ENCODE measurements at regions not wholly inside any gene's neighbourhood (a gene's known extent, or its start where the extent isn't known, plus 50 kb on each side); places are given as distances from the start of the nearest gene placed in this dataset.

DNA sequence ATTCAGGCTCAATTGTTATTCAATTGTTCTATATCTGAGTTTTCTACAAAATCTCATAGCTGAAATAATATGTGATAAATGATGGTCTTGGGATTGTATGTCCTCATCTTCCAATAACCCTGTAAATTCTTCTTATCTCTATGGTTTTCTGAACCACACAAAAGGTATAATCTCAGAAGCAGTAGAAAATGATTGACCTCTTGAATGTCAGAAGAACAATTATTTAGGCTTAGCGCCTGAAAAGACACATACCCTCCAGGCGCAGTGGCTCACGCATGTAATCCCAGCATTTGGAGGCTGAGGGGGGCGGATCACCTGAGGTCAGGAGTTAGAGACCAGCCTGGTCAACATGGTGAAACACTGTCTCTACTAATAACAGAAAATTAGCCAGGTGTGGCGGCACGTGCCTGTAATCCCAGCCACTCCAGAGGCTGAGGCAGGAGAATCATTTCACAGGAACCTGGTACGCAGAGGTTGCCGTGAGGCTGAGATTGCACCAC lies 288.0 kb upstream of the TBC1D5 start:
- Histone ChIP-seq H3K9ac (ENCODE audit: low read depth, low read length) (no peak overlapping the region), H3K9me3 (ENCODE audit: control insufficient read depth, insufficient read depth, low read length) (no peaks in the 10 kb centered on the region), H3K36me3 (ENCODE audit: insufficient read depth, low read length) (no peaks in the 10 kb centered on the region), H3K4me1 (ENCODE audit: insufficient read depth, low read length) (no peaks in the 10 kb centered on the region)

DNA sequence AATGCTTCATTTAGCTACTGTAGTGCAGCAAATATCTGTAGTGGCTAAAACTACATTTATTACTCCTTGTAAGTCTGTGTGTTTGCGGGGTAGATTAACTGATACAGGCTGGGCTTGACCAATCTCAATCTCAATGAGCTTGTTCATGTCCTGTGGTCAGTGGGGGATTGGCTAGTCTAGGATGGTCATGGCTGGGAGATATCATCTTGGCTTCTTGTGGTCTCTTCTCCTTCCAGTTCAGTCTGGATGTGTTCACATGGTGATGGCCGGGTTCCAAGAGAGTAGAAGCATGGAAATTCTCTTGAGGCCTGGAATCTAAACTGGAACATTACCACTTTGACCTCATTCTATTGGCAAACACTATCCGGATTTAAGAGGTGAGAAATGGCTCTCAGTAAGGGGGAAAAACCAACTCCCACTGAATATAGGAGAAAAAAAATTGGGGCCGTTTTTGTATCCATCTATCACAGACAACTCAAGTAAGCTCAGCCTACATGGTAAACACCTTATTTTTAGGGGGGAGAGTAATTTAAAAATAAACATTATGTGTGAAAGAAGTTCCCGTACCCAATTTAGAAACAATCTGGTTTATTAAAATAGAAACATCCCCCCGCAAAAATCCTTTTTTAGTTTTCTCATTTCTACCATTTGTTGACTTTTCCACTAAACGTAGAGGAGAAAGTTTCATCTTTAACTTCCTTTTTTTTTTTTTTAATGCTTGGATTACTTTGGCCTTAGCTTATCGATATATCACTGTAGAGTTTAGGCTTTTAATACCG lies 284.9 kb upstream of the TBC1D5 start:
- no peaks in the 10 kb centered on the region for H3K36me3 ChIP-seq (ENCODE audit: insufficient read depth, low read length)
- no peaks in the 10 kb centered on the region for H3K9me3 ChIP-seq (ENCODE audit: control insufficient read depth, insufficient read depth, low read length)
- no peaks in the 10 kb centered on the region for H3K4me1 ChIP-seq (ENCODE audit: insufficient read depth, low read length)
- no peak overlapping the region for H3K9ac ChIP-seq (ENCODE audit: low read depth, low read length)

DNA sequence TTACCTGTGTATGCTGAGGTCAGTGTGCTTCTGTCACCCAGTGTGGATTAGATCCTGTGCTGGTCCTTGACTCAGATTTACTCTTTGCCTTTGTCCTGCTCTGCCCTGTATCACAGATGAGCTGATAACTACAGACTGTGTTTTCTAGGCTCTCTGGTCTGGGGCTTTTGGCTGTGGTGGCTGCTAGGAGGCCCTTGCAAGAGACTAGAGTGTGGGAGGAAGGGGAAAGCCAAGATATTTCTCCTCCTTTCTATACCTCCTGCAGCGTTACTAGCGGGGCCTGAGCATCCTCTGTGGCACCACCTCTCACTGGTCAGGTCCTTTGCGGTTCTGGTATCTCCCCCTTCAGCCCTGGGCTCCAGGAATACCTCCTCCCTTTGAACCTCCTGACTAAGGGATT lies 282.3 kb upstream of the TBC1D5 start:
- Histone ChIP-seq H3K4me1 (ENCODE audit: insufficient read depth, low read length) (no peaks in the 10 kb centered on the region), H3K9me3 (ENCODE audit: control insufficient read depth, insufficient read depth, low read length) (no peaks in the 10 kb centered on the region), H3K36me3 (ENCODE audit: insufficient read depth, low read length) (no peaks in the 10 kb centered on the region), H3K9ac (ENCODE audit: low read depth, low read length) (no peak overlapping the region)

DNA sequence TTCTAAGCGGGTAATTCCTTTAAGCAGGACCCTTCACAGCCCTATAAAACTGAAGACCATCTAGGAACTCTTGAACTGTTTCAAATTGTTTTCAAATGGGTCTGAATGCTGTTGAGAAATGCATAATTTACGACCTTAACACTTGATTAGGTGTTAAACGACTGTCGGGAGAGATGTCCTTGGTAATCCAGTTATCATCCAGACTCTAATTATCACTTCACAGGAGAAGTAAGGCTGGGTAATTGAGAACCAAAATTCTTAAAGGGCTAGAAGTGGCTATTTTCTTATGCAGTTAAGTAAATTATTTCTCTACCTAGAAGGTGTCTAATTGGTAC lies 276.7 kb upstream of the TBC1D5 start:
- Histone ChIP-seq H3K4me1 (ENCODE audit: insufficient read depth, low read length) (no peaks in the 10 kb centered on the region), H3K9me3 (ENCODE audit: control insufficient read depth, insufficient read depth, low read length) (no peaks in the 10 kb centered on the region), H3K9ac (ENCODE audit: low read depth, low read length) (no peak overlapping the region), H3K36me3 (ENCODE audit: insufficient read depth, low read length) (no peaks in the 10 kb centered on the region; the same call in 1 of the 2 replicates)

DNA sequence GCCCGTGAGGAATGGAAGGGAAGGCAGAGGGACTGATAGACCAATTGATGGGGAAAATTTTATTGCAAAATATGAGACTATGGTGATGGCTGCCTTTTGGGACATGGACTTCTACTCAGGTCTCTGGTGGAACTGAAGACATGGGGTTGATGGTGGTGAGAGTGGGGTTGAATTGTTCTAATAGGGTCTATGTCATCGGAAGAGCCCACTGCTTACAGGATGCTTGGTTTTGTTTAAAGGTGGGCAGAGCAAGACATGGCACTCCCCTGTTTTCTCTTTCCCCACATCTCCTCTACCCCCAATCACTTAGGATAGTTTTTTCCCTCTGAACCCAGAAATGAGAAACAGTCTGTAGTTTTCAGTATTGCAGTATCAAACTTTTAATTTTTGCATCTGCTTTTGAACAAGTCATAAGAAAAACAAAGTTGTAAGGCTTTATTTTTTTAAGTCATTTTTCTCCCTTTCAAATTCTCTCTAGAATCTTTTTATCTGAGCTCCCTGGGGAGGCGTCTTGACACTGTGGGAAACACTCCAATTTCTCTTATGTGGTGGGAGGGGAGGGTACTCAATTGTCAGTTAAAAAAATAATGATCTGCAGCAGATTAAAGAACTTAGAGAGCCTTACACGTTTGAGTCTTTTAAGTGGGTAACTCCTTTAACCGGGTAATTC lies 276.2 kb upstream of the TBC1D5 start:
- Histone ChIP-seq H3K9ac (ENCODE audit: low read depth, low read length) (no peak overlapping the region), H3K4me1 (ENCODE audit: insufficient read depth, low read length) (no peaks in the 10 kb centered on the region), H3K36me3 (ENCODE audit: insufficient read depth, low read length) (no peaks in the 10 kb centered on the region; the same call in 1 of the 2 replicates), H3K9me3 (ENCODE audit: control insufficient read depth, insufficient read depth, low read length) (no peaks in the 10 kb centered on the region)

DNA sequence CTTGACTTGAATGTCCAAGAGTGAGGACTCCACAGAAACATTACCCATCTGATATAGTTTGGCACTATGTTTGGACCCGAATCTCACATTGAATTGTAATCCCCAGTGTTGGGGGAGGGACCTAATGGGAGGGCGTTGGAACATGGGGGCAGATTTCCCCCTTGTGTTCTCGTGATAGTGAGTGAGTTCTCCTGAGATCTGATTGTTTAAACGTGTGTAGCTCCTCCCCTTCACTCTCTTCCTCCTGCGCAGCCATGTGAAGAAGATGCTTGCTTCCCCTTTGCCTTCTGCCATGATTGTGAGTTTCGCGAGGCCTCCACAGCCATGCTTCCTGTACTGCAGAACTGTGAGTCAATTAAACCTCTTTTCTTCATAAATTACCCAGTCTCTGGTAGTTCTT lies 273.9 kb upstream of the TBC1D5 start:
- H3K9me3 ChIP-seq (ENCODE audit: control insufficient read depth, insufficient read depth, low read length): no peaks in the 10 kb centered on the region
- no peaks in the 10 kb centered on the region; the same call in 1 of the 2 replicates for H3K36me3 ChIP-seq (ENCODE audit: insufficient read depth, low read length)
- no peaks in the 10 kb centered on the region for H3K4me1 ChIP-seq (ENCODE audit: insufficient read depth, low read length)
- H3K9ac ChIP-seq (ENCODE audit: low read depth, low read length): no peak overlapping the region

DNA sequence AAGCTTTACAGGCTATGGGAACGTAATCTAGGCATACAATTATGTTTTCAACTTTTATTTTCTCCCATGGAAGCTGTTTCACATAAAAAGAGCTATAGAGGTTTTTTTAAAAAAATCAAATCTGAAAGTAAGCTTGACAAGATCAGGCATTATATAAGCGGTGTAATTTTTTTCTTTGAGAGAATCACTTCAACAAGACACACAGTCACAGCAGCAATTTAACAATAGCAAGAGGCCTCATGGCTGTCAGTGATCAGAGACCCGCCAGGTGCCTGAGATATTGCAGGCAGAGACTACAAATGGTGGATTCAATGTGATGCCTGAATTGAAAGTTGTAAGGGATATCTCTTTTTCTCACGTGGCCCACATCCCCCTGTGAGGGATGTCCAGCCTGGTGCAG lies 270.5 kb upstream of the TBC1D5 start:
- Histone ChIP-seq H3K9ac (ENCODE audit: low read depth, low read length) (no peak overlapping the region), H3K4me1 (ENCODE audit: insufficient read depth, low read length) (no peaks in the 10 kb centered on the region), H3K9me3 (ENCODE audit: control insufficient read depth, insufficient read depth, low read length) (no peaks in the 10 kb centered on the region; the same call in 1 of the 2 replicates), H3K36me3 (ENCODE audit: insufficient read depth, low read length) (no peaks in the 10 kb centered on the region; the same call in 1 of the 2 replicates)

DNA sequence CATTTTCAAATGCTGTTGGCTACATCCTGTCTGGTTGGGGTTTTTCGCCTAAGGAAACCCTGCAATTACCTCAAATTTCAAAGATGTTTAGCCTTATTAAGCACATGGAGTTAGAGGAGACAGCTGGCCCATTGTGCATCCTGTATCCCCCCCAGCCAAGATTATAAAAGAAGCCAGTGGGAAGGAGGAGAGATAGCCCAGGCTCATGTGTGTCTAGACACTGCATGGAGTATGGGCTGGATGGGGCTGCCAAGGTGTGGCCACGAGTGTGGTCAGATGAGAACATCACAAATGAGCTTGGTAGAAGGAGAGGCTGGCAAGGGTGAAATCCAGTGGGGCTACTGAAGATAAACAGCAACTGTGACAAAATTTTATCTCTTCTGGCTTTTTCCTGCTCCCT lies 270.0 kb upstream of the TBC1D5 start:
- Histone ChIP-seq H3K9me3 (ENCODE audit: control insufficient read depth, insufficient read depth, low read length) (no peaks in the 10 kb centered on the region; the same call in 1 of the 2 replicates), H3K4me1 (ENCODE audit: insufficient read depth, low read length) (no peaks in the 10 kb centered on the region), H3K9ac (ENCODE audit: low read depth, low read length) (no peak overlapping the region)

DNA sequence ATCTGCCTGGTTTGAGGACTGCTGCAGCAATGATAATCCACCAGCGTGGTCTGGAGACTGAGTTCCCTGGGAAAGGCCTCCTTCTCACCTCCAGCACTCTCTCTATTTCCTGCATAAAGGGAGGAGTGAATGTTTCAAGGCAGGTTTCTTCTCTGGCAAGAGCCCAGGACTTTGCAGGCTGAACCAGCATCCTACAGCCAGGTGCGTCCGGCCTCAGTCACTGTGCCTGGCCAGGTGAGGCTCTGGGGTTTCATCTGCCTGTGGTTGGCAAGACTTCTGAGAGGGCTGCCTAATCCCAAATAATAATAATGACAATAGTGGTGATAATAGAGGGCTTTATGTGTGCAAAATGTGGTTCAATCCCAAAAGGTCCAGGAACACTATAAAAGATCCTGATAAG lies 269.0 kb upstream of the TBC1D5 start:
- Histone ChIP-seq H3K9me3 (ENCODE audit: control insufficient read depth, insufficient read depth, low read length) (no peaks in the 10 kb centered on the region; the same call in 1 of the 2 replicates), H3K4me1 (ENCODE audit: insufficient read depth, low read length) (no peaks in the 10 kb centered on the region), H3K9ac (ENCODE audit: low read depth, low read length) (no peak overlapping the region)

More for the DNA sequence above, 270.0 kb upstream of the TBC1D5 start:
- H3K36me3 ChIP-seq (ENCODE audit: insufficient read depth, low read length): no peaks in the 10 kb centered on the region; the same call in 1 of the 2 replicates

DNA sequence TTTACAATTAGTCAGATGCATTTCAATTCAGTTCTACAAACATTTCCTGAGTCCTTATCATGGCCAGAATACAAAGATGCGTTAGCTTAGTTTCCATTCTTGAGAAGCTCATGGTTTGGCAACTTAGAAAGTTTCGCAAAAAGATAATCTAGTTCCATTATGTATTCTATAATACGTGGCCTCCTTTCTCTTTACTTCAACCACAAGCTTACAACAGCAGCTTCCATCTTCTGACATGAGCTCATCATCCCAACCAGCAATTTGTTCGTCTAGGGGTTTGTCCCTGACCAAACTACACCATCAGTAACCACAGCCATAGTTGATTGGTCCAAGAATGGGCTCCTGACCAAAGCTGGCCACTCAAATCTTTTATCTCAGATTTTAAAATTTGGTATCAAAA lies 267.6 kb upstream of the TBC1D5 start:
- H3K9me3 ChIP-seq (ENCODE audit: control insufficient read depth, insufficient read depth, low read length): no peaks in the 10 kb centered on the region; the same call in 1 of the 2 replicates
- H3K9ac ChIP-seq (ENCODE audit: low read depth, low read length): no peak overlapping the region
- no peaks in the 10 kb centered on the region; the same call in 1 of the 2 replicates for H3K36me3 ChIP-seq (ENCODE audit: insufficient read depth, low read length)
- no peaks in the 10 kb centered on the region for H3K4me1 ChIP-seq (ENCODE audit: insufficient read depth, low read length)

More for the DNA sequence above, 269.0 kb upstream of the TBC1D5 start:
- no peaks in the 10 kb centered on the region; the same call in 1 of the 2 replicates for H3K36me3 ChIP-seq (ENCODE audit: insufficient read depth, low read length)

DNA sequence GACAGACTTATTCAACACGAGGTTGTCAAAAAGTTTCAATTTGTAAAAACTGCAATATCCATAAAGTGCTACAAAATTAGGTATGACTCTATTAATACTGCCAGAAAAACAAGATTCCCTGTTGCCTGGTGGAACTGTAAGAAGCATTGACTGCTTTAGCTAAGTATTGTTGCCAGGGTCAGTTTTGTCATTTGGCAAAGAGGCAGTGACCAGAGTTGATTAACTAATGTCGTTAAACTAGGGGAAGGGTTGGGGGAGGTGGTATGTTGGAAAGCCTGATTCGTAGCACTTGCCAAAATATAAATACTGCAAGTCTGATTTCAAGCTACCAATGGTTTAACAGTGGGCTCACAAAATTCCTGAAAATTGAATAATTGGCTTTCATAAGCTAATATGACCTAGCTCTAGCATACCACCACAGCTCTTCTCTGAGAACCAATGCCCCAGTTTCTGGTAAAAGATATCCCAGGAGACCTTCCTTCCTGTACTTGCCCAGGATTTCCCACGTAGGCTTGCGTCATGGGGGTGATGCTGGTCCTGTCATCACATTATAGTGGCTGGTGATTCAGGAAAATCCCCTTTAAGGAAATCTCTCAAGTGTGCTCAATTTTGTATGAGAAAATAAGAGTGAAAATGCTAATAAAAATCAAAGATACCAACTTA lies 266.4 kb upstream of the TBC1D5 start:
- Histone ChIP-seq H3K36me3 (ENCODE audit: insufficient read depth, low read length) (no peaks in the 10 kb centered on the region), H3K4me1 (ENCODE audit: insufficient read depth, low read length) (no peaks in the 10 kb centered on the region), H3K9me3 (ENCODE audit: control insufficient read depth, insufficient read depth, low read length) (no peaks in the 10 kb centered on the region; the same call in 1 of the 2 replicates), H3K9ac (ENCODE audit: low read depth, low read length) (no peak overlapping the region)

DNA sequence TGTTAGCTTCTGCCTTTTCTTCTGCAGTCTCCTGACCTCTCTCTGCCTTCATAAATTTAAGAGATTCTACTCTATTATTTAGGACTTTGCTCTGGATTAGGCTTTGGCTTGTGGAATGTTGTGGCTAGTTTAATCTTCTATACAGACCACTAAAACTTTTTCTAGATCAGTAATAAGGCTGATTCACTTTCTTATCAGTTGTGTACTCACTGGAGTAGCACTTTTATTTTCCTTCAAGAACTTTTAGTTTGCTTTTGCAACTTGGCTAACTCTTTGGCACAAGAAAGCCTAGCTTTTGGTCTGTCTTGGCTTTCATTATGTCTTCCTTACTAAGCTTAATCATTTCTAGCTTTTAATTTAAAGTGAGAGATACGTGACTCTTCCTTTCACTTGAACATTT lies 265.5 kb upstream of the TBC1D5 start:
- Histone ChIP-seq H3K36me3 (ENCODE audit: insufficient read depth, low read length) (no peaks in the 10 kb centered on the region), H3K4me1 (ENCODE audit: insufficient read depth, low read length) (no peaks in the 10 kb centered on the region), H3K9me3 (ENCODE audit: control insufficient read depth, insufficient read depth, low read length) (no peaks in the 10 kb centered on the region; the same call in 1 of the 2 replicates), H3K9ac (ENCODE audit: low read depth, low read length) (no peak overlapping the region)

DNA sequence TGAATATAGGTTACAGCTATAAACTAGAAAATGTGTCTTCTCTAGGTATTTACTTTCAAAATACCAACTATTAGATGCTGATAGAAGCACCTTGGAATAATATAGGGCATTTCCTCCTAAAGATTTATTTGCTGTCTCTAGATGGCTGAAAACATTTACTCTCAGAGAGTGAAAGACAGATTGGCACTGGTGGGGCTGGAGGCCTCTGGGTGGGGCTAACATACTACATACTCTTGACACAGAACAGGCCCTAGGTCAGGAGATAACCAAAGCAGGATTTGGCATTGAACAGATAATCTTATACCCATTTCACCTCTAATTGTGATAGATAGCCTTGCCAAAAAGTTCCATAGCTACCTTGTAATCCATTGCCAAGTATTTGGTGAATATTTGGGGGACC lies 253.3 kb upstream of the TBC1D5 start:
- Histone ChIP-seq H3K36me3 (ENCODE audit: insufficient read depth, low read length) (no peaks in the 10 kb centered on the region), H3K9ac (ENCODE audit: low read depth, low read length) (no peak overlapping the region), H3K9me3 (ENCODE audit: control insufficient read depth, insufficient read depth, low read length) (no peaks in the 10 kb centered on the region), H3K4me1 (ENCODE audit: insufficient read depth, low read length) (no peaks in the 10 kb centered on the region)

DNA sequence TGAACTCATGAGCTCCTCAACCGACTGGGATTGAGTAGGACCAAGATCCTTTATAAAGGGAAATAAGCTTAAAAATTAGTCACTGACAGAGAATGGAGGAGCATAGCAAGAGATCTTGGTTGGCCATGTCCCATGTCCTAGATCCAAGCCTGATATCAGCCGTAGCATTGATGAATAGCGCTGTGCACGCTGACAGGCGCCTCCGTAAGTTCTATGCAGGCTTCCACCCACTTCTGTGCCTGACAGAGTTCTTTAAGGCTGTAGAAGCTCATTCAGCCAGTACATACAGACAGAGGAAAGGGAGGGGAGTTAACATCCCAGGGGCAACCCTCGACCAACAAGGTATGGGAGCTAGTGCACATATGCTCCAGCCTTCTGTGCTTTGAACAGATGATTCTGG lies 251.7 kb upstream of the TBC1D5 start:
- Histone ChIP-seq H3K36me3 (ENCODE audit: insufficient read depth, low read length) (no peaks in the 10 kb centered on the region), H3K9ac (ENCODE audit: low read depth, low read length) (no peak overlapping the region), H3K9me3 (ENCODE audit: control insufficient read depth, insufficient read depth, low read length) (no peaks in the 10 kb centered on the region), H3K4me1 (ENCODE audit: insufficient read depth, low read length) (no peaks in the 10 kb centered on the region)
